ENCODE measurements at regions not wholly inside any gene's neighbourhood (a gene's known extent, or its start where the extent isn't known, plus 50 kb on each side); places are given as distances from the start of the nearest gene placed in this dataset.

DNA sequence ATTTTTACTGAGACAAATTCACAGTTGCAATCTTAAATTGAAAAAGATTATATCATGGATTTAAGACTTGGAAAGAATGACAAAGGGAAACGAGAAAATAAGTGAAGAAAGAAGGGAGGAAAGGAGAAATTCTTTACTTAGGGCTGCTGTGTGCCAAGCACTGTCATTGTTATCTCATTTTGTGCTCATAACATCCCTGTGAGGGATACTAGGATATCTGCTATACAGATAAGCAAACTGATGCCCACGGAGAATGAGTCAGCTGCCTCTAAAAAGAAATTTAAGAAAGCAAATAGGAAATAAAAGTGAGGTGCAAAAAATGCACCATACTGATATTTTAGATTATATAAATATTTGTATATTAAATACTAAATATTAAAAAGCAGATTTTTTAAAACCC, 183.6 kb upstream of the NR5A2 start:
- Mint-ChIP-seq H3K36me3 (ENCODE audit: unreplicated experiment) (no peaks in the 10 kb centered on the region), H3K4me3 (ENCODE audit: unreplicated experiment) (no peak overlapping the region), H3K9me3 (ENCODE audit: unreplicated experiment) (no peaks in the 10 kb centered on the region), H3K27me3 (ENCODE audit: unreplicated experiment) (no peaks in the 10 kb centered on the region), H3K27ac (ENCODE audit: unreplicated experiment) (no peak overlapping the region), H3K4me1 (ENCODE audit: unreplicated experiment) (peaks cover 4% of the 10 kb centered on the region)
- TF ChIP-seq, protein P1, sequence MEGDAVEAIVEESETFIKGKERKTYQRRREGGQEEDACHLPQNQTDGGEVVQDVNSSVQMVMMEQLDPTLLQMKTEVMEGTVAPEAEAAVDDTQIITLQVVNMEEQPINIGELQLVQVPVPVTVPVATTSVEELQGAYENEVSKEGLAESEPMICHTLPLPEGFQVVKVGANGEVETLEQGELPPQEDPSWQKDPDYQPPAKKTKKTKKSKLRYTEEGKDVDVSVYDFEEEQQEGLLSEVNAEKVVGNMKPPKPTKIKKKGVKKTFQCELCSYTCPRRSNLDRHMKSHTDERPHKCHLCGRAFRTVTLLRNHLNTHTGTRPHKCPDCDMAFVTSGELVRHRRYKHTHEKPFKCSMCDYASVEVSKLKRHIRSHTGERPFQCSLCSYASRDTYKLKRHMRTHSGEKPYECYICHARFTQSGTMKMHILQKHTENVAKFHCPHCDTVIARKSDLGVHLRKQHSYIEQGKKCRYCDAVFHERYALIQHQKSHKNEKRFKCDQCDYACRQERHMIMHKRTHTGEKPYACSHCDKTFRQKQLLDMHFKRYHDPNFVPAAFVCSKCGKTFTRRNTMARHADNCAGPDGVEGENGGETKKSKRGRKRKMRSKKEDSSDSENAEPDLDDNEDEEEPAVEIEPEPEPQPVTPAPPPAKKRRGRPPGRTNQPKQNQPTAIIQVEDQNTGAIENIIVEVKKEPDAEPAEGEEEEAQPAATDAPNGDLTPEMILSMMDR (IDR thresholded peaks at IDR 0.05) = no peak
- DNase-seq (ENCODE audit: extremely low spot score, unreplicated experiment) = no peak

DNA sequence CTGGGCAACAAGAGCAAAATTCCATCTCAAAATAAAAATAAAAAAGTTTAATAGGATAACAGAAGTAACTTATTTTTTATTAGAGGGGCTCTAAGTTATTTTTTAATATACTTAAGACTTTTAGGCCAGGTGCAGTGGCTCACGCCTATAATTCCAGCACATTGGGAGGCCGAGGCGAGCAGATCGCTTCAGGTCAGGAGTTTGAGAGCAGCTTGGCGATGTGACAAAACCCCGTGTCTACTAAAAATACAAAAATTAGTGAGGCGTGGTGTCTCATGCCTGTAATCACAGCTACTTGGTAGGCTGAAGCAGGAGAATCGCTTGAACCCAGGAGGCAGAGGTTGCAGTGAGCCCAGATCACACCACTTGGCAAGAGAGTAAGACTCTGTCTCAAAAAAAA, 180.5 kb upstream of the NR5A2 start:
- Mint-ChIP-seq H3K27me3 (ENCODE audit: unreplicated experiment) (no peaks in the 10 kb centered on the region), H3K9me3 (ENCODE audit: unreplicated experiment) (no peaks in the 10 kb centered on the region), H3K4me1 (ENCODE audit: unreplicated experiment) (peaks cover 15% of the 10 kb centered on the region), H3K27ac (ENCODE audit: unreplicated experiment) (no peak overlapping the region), H3K36me3 (ENCODE audit: unreplicated experiment) (no peaks in the 10 kb centered on the region), H3K4me3 (ENCODE audit: unreplicated experiment) (no peak overlapping the region)
- TF ChIP-seq, protein P1 (IDR thresholded peaks at IDR 0.05) = no peak
- no peak for DNase-seq (ENCODE audit: extremely low spot score, unreplicated experiment)

DNA sequence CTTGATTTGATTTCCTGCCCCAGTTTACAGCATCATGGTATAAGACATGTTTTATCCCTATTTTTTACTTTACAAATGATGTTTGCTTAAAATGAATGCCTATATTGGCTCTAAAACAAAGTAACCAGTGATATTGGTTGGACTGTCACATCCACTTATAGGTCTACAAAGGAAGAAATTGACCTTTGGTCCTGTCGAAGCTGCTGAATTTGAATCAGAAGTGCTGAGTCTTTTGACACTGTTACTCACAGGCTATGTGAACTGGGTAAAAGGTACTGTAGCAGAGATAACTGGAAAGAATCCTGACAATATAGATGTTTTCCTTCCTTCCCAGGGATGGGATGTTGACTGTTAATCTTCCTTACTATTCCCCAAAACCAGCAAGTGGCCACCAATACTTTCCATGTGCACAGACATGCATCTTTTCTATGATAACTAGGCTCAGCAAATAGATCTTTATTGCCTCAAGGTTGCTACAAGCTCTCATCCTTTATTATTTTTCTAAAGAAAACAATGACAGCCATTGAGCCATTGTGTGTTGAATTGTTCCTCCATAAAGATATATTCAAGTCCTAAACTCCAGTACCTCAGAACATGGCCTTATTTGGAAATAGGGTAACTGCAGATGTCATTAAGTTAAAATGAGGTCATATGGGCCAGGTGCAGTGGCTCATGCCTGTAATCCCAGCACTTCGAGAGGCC, 175.9 kb upstream of the NR5A2 start:
- H3K36me3 Mint-ChIP-seq (ENCODE audit: unreplicated experiment) = no peaks in the 10 kb centered on the region
- peaks cover 7% of the 10 kb centered on the region for H3K9me3 Mint-ChIP-seq (ENCODE audit: unreplicated experiment)
- no peak for DNase-seq (ENCODE audit: extremely low spot score, unreplicated experiment)
- no peak overlapping the region for H3K27ac Mint-ChIP-seq (ENCODE audit: unreplicated experiment)
- H3K27me3 Mint-ChIP-seq (ENCODE audit: unreplicated experiment) = no peaks in the 10 kb centered on the region
- H3K4me3 Mint-ChIP-seq (ENCODE audit: unreplicated experiment) = no peak overlapping the region
- TF ChIP-seq, protein P1 (IDR thresholded peaks at IDR 0.05) = no peak
- H3K4me1 Mint-ChIP-seq (ENCODE audit: unreplicated experiment) = peaks cover 29% of the 10 kb centered on the region

DNA sequence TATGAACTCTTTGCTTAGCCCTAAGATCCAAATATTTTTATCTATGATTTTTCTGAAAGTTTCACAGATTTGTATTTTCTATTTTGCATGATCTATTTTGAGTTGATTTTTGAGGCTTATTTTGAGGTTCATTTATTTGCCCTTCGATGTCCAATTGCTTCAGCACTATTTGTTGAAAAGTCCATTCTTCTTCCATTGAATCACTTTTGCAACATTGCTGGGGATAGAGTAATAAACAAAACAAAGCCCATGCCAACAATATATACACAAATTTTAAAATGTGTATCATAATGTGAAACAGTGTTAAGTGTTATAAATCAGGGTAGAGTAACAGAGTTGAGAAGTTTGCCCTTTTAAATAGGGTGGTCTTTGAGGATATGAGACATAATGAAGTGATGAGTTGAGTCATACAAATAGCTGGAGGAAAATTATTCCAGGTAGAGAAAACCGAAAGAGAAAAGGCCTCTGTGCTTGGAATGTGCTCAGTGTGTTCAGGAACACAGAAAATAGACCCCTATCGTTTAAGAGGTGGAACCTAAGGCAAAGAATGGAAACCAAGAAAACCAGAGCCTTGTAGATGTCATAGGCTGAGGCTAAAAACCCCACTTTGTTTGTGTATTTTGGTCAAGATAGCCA, 172.7 kb upstream of the NR5A2 start:
- Mint-ChIP-seq H3K36me3 (ENCODE audit: unreplicated experiment) (no peaks in the 10 kb centered on the region), H3K27ac (ENCODE audit: unreplicated experiment) (no peak overlapping the region), H3K4me1 (ENCODE audit: unreplicated experiment) (peaks cover 46% of the 10 kb centered on the region), H3K27me3 (ENCODE audit: unreplicated experiment) (no peaks in the 10 kb centered on the region), H3K9me3 (ENCODE audit: unreplicated experiment) (peaks cover 7% of the 10 kb centered on the region), H3K4me3 (ENCODE audit: unreplicated experiment) (no peak overlapping the region)
- no peak for DNase-seq (ENCODE audit: extremely low spot score, unreplicated experiment)
- TF ChIP-seq, protein P1 (IDR thresholded peaks at IDR 0.05) = no peak

DNA sequence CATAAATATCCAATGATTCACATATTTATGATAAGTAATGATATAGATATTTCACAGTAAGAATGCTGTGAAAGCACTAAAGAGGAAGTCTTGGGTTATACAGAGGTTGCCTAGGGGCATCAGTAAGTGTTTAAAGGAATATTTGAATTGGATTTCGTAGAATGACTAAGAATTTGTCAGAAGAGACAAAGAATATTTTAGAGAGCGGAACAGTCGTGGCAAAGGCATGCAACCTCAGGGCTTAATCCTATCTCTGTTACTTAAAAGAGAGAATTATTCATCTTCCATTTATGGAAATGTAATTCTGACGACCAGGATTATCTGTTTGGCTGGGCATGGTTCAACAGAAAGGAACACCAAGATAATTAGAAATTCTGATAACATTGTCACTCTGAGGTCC, 171.9 kb upstream of the NR5A2 start:
- TF ChIP-seq, protein P1 (IDR thresholded peaks at IDR 0.05) = no peak
- Mint-ChIP-seq H3K27me3 (ENCODE audit: unreplicated experiment) (no peaks in the 10 kb centered on the region), H3K9me3 (ENCODE audit: unreplicated experiment) (peaks cover 7% of the 10 kb centered on the region), H3K36me3 (ENCODE audit: unreplicated experiment) (no peaks in the 10 kb centered on the region), H3K4me1 (ENCODE audit: unreplicated experiment) (peaks cover 46% of the 10 kb centered on the region), H3K4me3 (ENCODE audit: unreplicated experiment) (no peak overlapping the region), H3K27ac (ENCODE audit: unreplicated experiment) (peak overlapping the region; percentile 25)
- DNase-seq (ENCODE audit: extremely low spot score, unreplicated experiment) = no peak
